Mammary epithelial cell (primary cell): ENCODE measurements at regions not wholly inside any gene's neighbourhood (a gene's known extent, or its start where the extent isn't known, plus 50 kb on each side); places are given as distances from the start of the nearest gene placed in this dataset.
"Not testable (repeated sequence)": the region's sequence is repeated elsewhere in the genome, so short reads cannot be mapped to it uniquely, and the experiment has no call there.

Experiments
- CTCF ChIP-seq, 2 donors: IDR thresholded peaks in 1 of 2; conservative IDR thresholded peaks in 1 of 2; 2 replicates each; pipeline ENCODE4 v1.5.1; 2011 to 2012; ENCODE audit warnings: inconsistent platforms in 2 of 2, low read length in 2 of 2, mild to moderate bottlenecking in 2 of 2, control low read depth in 1 of 2, low read depth in 1 of 2; ENCODE audit not compliant: insufficient read depth in 1 of 2; ENCODE audit errors: extremely low read depth in 1 of 2
- EZH2 ChIP-seq: IDR thresholded peaks from 2 replicates; pipeline ENCODE4 v1.6.1; 2012; ENCODE audit warnings: low read length, inconsistent platforms, borderline replicate concordance

- TF ChIP-seq CTCF (conservative IDR thresholded peaks at IDR 0.05 in 1 of 2, IDR thresholded peaks at IDR 0.05 in 1 of 2; ENCODE audit: extremely low read depth in 1 of 2, insufficient read depth in 1 of 2, low read depth in 1 of 2, low read length in 2 of 2); EZH2: not testable (repeated sequence)
These were observed 187.9 kb downstream of the OR4M2 start for GRCh38 chr15:22268201-22268600.
